ENCODE measurements at regions not wholly inside any gene's neighbourhood (a gene's known extent, or its start where the extent isn't known, plus 50 kb on each side); places are given as distances from the start of the nearest gene placed in this dataset.

GRCh38 chr13:107563099-107563925 is 652.0 kb downstream of the LIG4 start:
- Mint-ChIP-seq H3K36me3 (no peaks in the 10 kb centered on the region), H3K4me3 (no peak overlapping the region), H3K9me3 (peaks cover 0 to 6% (median 5%) of the 10 kb centered on the region in 8 donors), H3K27me3 (no peaks in the 10 kb centered on the region), H3K4me1 (no peaks in the 10 kb centered on the region), H3K27ac (no peak overlapping the region)
- Histone ChIP-seq H3K36me3 (ENCODE audit: insufficient read depth, low read length) (no peaks in the 10 kb centered on the region), H3K4me3 (ENCODE audit: low read length in 2 of 2) (no peak overlapping the region), H3K27ac (ENCODE audit: low read depth, low read length) (no peak overlapping the region), H3K4me1 (ENCODE audit: insufficient read depth, low read length) (no peaks in the 10 kb centered on the region), H3K27me3 (ENCODE audit: insufficient read depth, low read length) (no peaks in the 10 kb centered on the region), H3K9me3 (ENCODE audit: control insufficient read depth in 1 of 2, low read length in 2 of 2) (no peaks in the 10 kb centered on the region)
- CTCF ChIA-PET (ENCODE audit: partially characterized antibody) = no interaction called here
- POLR2A ChIA-PET (ENCODE audit: partially characterized antibody) = no interaction called here
- DNase-seq = no peak
- intact Hi-C loops (cut with micrococcal nuclease) = no loop called here

GRCh38 chr13:107562203-107562602 is 653.1 kb downstream of the LIG4 start:
- ChIA-PET CTCF (ENCODE audit: partially characterized antibody) (no interaction called here), POLR2A (ENCODE audit: partially characterized antibody) (interaction anchor here (0.5 kb wide), 1 partner anchor 58 kb away, joined by 3 read pairs; no protein-coding TSS in a partner anchor)
- H3K27me3 Mint-ChIP-seq = no peaks in the 10 kb centered on the region
- intact Hi-C loops (cut with micrococcal nuclease) = no loop called here
- no peaks in the 10 kb centered on the region for H3K4me1 Mint-ChIP-seq
- H3K27me3 ChIP-seq (ENCODE audit: insufficient read depth, low read length) = no peaks in the 10 kb centered on the region
- H3K27ac ChIP-seq (ENCODE audit: low read depth, low read length) = no peak overlapping the region
- no peak overlapping the region for H3K4me3 ChIP-seq (ENCODE audit: low read length in 2 of 2)
- no peaks in the 10 kb centered on the region for H3K4me1 ChIP-seq (ENCODE audit: insufficient read depth, low read length)
- no peaks in the 10 kb centered on the region for H3K36me3 Mint-ChIP-seq
- H3K27ac Mint-ChIP-seq = no peak overlapping the region
- H3K36me3 ChIP-seq (ENCODE audit: insufficient read depth, low read length) = no peaks in the 10 kb centered on the region
- peaks cover 0 to 7% (median 5%) of the 10 kb centered on the region in 8 donors for H3K9me3 Mint-ChIP-seq
- no peak for DNase-seq
- H3K9me3 ChIP-seq (ENCODE audit: control insufficient read depth in 1 of 2, low read length in 2 of 2) = no peaks in the 10 kb centered on the region
- no peak overlapping the region for H3K4me3 Mint-ChIP-seq

GRCh38 chr13:107554460-107554859 is 660.9 kb downstream of the LIG4 start:
- no peaks in the 10 kb centered on the region for H3K27me3 Mint-ChIP-seq
- Histone ChIP-seq H3K27ac (ENCODE audit: low read depth, low read length) (no peak overlapping the region), H3K9me3 (ENCODE audit: control insufficient read depth in 1 of 2, low read length in 2 of 2) (no peaks in the 10 kb centered on the region), H3K4me1 (ENCODE audit: insufficient read depth, low read length) (no peaks in the 10 kb centered on the region), H3K4me3 (ENCODE audit: low read length in 2 of 2) (no peak overlapping the region), H3K36me3 (ENCODE audit: insufficient read depth, low read length) (no peaks in the 10 kb centered on the region), H3K27me3 (ENCODE audit: insufficient read depth, low read length) (no peaks in the 10 kb centered on the region)
- POLR2A ChIA-PET (ENCODE audit: partially characterized antibody) = no interaction called here
- no peak overlapping the region for H3K4me3 Mint-ChIP-seq
- intact Hi-C loops (cut with micrococcal nuclease) = no loop called here
- DNase-seq = no peak
- peaks cover 0 to 7% (median 4%) of the 10 kb centered on the region in 8 donors for H3K9me3 Mint-ChIP-seq
- no peaks in the 10 kb centered on the region for H3K4me1 Mint-ChIP-seq
- no peaks in the 10 kb centered on the region for H3K36me3 Mint-ChIP-seq
- no peak overlapping the region for H3K27ac Mint-ChIP-seq
- CTCF ChIA-PET (ENCODE audit: partially characterized antibody) = no interaction called here

- Histone ChIP-seq H3K9me3 (ENCODE audit: control insufficient read depth in 1 of 2, low read length in 2 of 2) (no peaks in the 10 kb centered on the region), H3K27ac (ENCODE audit: low read depth, low read length) (no peak overlapping the region), H3K4me1 (ENCODE audit: insufficient read depth, low read length) (no peaks in the 10 kb centered on the region), H3K36me3 (ENCODE audit: insufficient read depth, low read length) (no peaks in the 10 kb centered on the region), H3K27me3 (ENCODE audit: insufficient read depth, low read length) (no peaks in the 10 kb centered on the region), H3K4me3 (ENCODE audit: low read length in 2 of 2) (no peak overlapping the region)
- H3K36me3 Mint-ChIP-seq = no peaks in the 10 kb centered on the region
- intact Hi-C loops (cut with micrococcal nuclease) = no loop called here
- POLR2A ChIA-PET (ENCODE audit: partially characterized antibody) = no interaction called here
- no peak overlapping the region for H3K4me3 Mint-ChIP-seq
- no peaks in the 10 kb centered on the region for H3K27me3 Mint-ChIP-seq
- H3K4me1 Mint-ChIP-seq = no peaks in the 10 kb centered on the region
- CTCF ChIA-PET (ENCODE audit: partially characterized antibody) = no interaction called here
- DNase-seq = no peak
- H3K27ac Mint-ChIP-seq = no peak overlapping the region
- peaks cover 0 to 7% (median 2%) of the 10 kb centered on the region in 8 donors for H3K9me3 Mint-ChIP-seq
These were observed 661.5 kb downstream of the LIG4 start for GRCh38 chr13:107553838-107554237.

GRCh38 chr13:107551521-107551920 is 663.8 kb downstream of the LIG4 start:
- H3K9me3 Mint-ChIP-seq = peaks cover 0 to 6% (median 1%) of the 10 kb centered on the region in 8 donors
- DNase-seq = no peak
- no peaks in the 10 kb centered on the region for H3K27me3 Mint-ChIP-seq
- Histone ChIP-seq H3K27me3 (ENCODE audit: insufficient read depth, low read length) (no peaks in the 10 kb centered on the region), H3K27ac (ENCODE audit: low read depth, low read length) (no peak overlapping the region), H3K9me3 (ENCODE audit: control insufficient read depth in 1 of 2, low read length in 2 of 2) (no peaks in the 10 kb centered on the region), H3K4me1 (ENCODE audit: insufficient read depth, low read length) (no peaks in the 10 kb centered on the region), H3K36me3 (ENCODE audit: insufficient read depth, low read length) (no peaks in the 10 kb centered on the region), H3K4me3 (ENCODE audit: low read length in 2 of 2) (no peak overlapping the region)
- POLR2A ChIA-PET (ENCODE audit: partially characterized antibody) = no interaction called here
- H3K36me3 Mint-ChIP-seq = no peaks in the 10 kb centered on the region
- CTCF ChIA-PET (ENCODE audit: partially characterized antibody) = no interaction called here
- H3K27ac Mint-ChIP-seq = no peak overlapping the region
- no peaks in the 10 kb centered on the region for H3K4me1 Mint-ChIP-seq
- H3K4me3 Mint-ChIP-seq = no peak overlapping the region
- intact Hi-C loops (cut with micrococcal nuclease) = no loop called here

GRCh38 chr13:107548338-107548737 is 667.0 kb downstream of the LIG4 start:
- H3K36me3 Mint-ChIP-seq = no peaks in the 10 kb centered on the region
- no peak overlapping the region for H3K4me3 Mint-ChIP-seq
- no peaks in the 10 kb centered on the region for H3K27me3 ChIP-seq (ENCODE audit: insufficient read depth, low read length)
- CTCF ChIA-PET (ENCODE audit: partially characterized antibody) = no interaction called here
- H3K4me3 ChIP-seq (ENCODE audit: low read length in 2 of 2) = no peak overlapping the region
- intact Hi-C loops (cut with micrococcal nuclease) = no loop called here
- POLR2A ChIA-PET (ENCODE audit: partially characterized antibody) = no interaction called here
- no peaks in the 10 kb centered on the region for H3K27me3 Mint-ChIP-seq
- no peak overlapping the region for H3K27ac ChIP-seq (ENCODE audit: low read depth, low read length)
- no peak overlapping the region for H3K27ac Mint-ChIP-seq
- no peaks in the 10 kb centered on the region for H3K4me1 Mint-ChIP-seq
- DNase-seq = no peak
- no peaks in the 10 kb centered on the region for H3K36me3 ChIP-seq (ENCODE audit: insufficient read depth, low read length)
- H3K4me1 ChIP-seq (ENCODE audit: insufficient read depth, low read length) = no peaks in the 10 kb centered on the region
- H3K9me3 ChIP-seq (ENCODE audit: control insufficient read depth in 1 of 2, low read length in 2 of 2) = no peaks in the 10 kb centered on the region
- peaks cover 0 to 7% (median 2%) of the 10 kb centered on the region in 8 donors for H3K9me3 Mint-ChIP-seq

GRCh38 chr13:107545946-107546502 is 669.3 kb downstream of the LIG4 start:
- DNase-seq = no peak
- Histone ChIP-seq H3K27me3 (ENCODE audit: insufficient read depth, low read length) (no peaks in the 10 kb centered on the region), H3K27ac (ENCODE audit: low read depth, low read length) (no peak overlapping the region), H3K9me3 (ENCODE audit: control insufficient read depth in 1 of 2, low read length in 2 of 2) (no peaks in the 10 kb centered on the region), H3K36me3 (ENCODE audit: insufficient read depth, low read length) (no peaks in the 10 kb centered on the region), H3K4me3 (ENCODE audit: low read length in 2 of 2) (no peak overlapping the region), H3K4me1 (ENCODE audit: insufficient read depth, low read length) (no peaks in the 10 kb centered on the region)
- Mint-ChIP-seq H3K9me3 (peaks cover 0 to 11% (median 3%) of the 10 kb centered on the region in 8 donors), H3K27me3 (no peaks in the 10 kb centered on the region), H3K4me1 (no peaks in the 10 kb centered on the region), H3K27ac (no peak overlapping the region), H3K4me3 (no peak overlapping the region), H3K36me3 (no peaks in the 10 kb centered on the region)
- POLR2A ChIA-PET (ENCODE audit: partially characterized antibody) = no interaction called here
- intact Hi-C loops (cut with micrococcal nuclease) = no loop called here
- CTCF ChIA-PET (ENCODE audit: partially characterized antibody) = no interaction called here

Measured in CD4-positive, alpha-beta memory T cell (primary cell).